Loucy (cell line): ENCODE measurements at regions not wholly inside any gene's neighbourhood (a gene's known extent, or its start where the extent isn't known, plus 50 kb on each side); places are given as distances from the start of the nearest gene placed in this dataset.
"Not testable (repeated sequence)": the region's sequence is repeated elsewhere in the genome, so short reads cannot be mapped to it uniquely, and the experiment has no call there.

Experiments used
- H2AFZ ChIP-seq: fragments of 200-600 bp; sonication (generic); 2 replicates; pipeline ENCODE4 v1.6.0; 2016; ENCODE audit warnings: antibody characterized with exemption, mild to moderate bottlenecking, low read length, moderate library complexity
- H3F3A ChIP-seq: fragments of 200-600 bp; 2 replicates; pipeline ENCODE4 v1.6.0; 2016; ENCODE audit warnings: antibody characterized with exemption, low read depth, mild to moderate bottlenecking
- H3K27me3 ChIP-seq: fragments of 200-600 bp; sonication (generic); 2 replicates; pipeline ENCODE4 v1.6.1; 2014; ENCODE audit warnings: low read length, mild to moderate bottlenecking; ENCODE audit not compliant: insufficient read depth, poor library complexity, severe bottlenecking
- H3K36me3 ChIP-seq: fragments of 200-600 bp; sonication (generic); 2 replicates; pipeline ENCODE4 v1.6.1; 2016; ENCODE audit warnings: low read length; ENCODE audit not compliant: insufficient read depth
- H3K4me1 ChIP-seq: fragments of 200-600 bp; sonication (generic); 2 replicates; pipeline ENCODE4 v1.5.1; 2014; ENCODE audit warnings: low read length, mild to moderate bottlenecking; ENCODE audit not compliant: insufficient read depth, poor library complexity, severe bottlenecking
- H3K4me2 ChIP-seq: fragments of 200-600 bp; sonication (generic); 2 replicates; pipeline ENCODE4 v1.6.0; 2014; ENCODE audit warnings: antibody characterized with exemption, low read length, low read depth, mild to moderate bottlenecking; ENCODE audit not compliant: poor library complexity, severe bottlenecking
- H3K4me3 ChIP-seq: fragments of 200-600 bp; sonication (generic); 2 replicates; pipeline ENCODE4 v1.5.1; 2014; ENCODE audit warnings: low read length, mild to moderate bottlenecking, mixed read lengths; ENCODE audit not compliant: poor library complexity, severe bottlenecking
- H3K79me2 ChIP-seq: fragments of 200-600 bp; sonication (generic); 2 replicates; pipeline ENCODE4 v1.6.1; 2014; ENCODE audit warnings: low read length; ENCODE audit not compliant: insufficient read depth
- H3K9ac ChIP-seq: fragments of 200-600 bp; sonication (generic); 2 replicates; pipeline ENCODE4 v1.6.0; 2014; ENCODE audit warnings: mild to moderate bottlenecking, low read depth, low read length, moderate library complexity; ENCODE audit not compliant: poor library complexity, severe bottlenecking
- H3K9me2 ChIP-seq: fragments of 200-600 bp; sonication (generic); replicated peaks from 2 replicates; pipeline ENCODE4 v1.6.1; 2016; ENCODE audit warnings: low read depth, low read length, mixed read lengths
- H3K9me3 ChIP-seq: fragments of 200-600 bp; sonication (generic); 2 replicates; pipeline ENCODE4 v1.6.1; 2014; ENCODE audit warnings: mild to moderate bottlenecking, antibody characterized with exemption, low read length, low read depth; ENCODE audit not compliant: insufficient read depth
- H4K20me1 ChIP-seq: fragments of 200-600 bp; sonication (generic); 2 replicates; pipeline ENCODE4 v1.6.0; 2014; ENCODE audit warnings: antibody characterized with exemption, low read length, mild to moderate bottlenecking; ENCODE audit not compliant: insufficient read depth, poor library complexity, severe bottlenecking
- CTCF ChIP-seq: fragments of 200-600 bp; sonication (generic); conservative IDR thresholded peaks from 2 replicates; pipeline ENCODE4 v1.5.1; 2014; ENCODE audit warnings: mild to moderate bottlenecking, antibody characterized with exemption, low read length
- EZH2phosphoT487 ChIP-seq: fragments of 200-600 bp; IDR thresholded peaks from 2 replicates; pipeline ENCODE4 v1.6.1; 2018; ENCODE audit warnings: antibody characterized with exemption, mild to moderate bottlenecking, moderate library complexity, borderline replicate concordance

- H3K27me3 ChIP-seq = no peaks in the 10 kb centered on the region
- H3K4me2 ChIP-seq = no peak overlapping the region
- no peaks in the 10 kb centered on the region for H3K9me2 ChIP-seq
- TF ChIP-seq CTCF (no peak), EZH2phosphoT487 (no peak)
- no peak overlapping the region for H3K9ac ChIP-seq
- no peaks in the 10 kb centered on the region for H4K20me1 ChIP-seq
- H3K79me2 ChIP-seq = no peaks in the 10 kb centered on the region
- H3K4me3 ChIP-seq = no peak overlapping the region
- H3F3A ChIP-seq = no peaks in the 10 kb centered on the region
- no peaks in the 10 kb centered on the region for H3K36me3 ChIP-seq
- no peaks in the 10 kb centered on the region for H3K9me3 ChIP-seq
- H2AFZ ChIP-seq = no peak overlapping the region
- peaks cover 10% of the 10 kb centered on the region for H3K4me1 ChIP-seq
Observed at GRCh38 chr13:80877209-80877943, 536.5 kb upstream of the SPRY2 start.

- no peaks in the 10 kb centered on the region for H4K20me1 ChIP-seq
- TF ChIP-seq EZH2phosphoT487 = no peak
- TF ChIP-seq CTCF = no peak
Observed at GRCh38 chr13:80873589-80873988, 532.7 kb upstream of the SPRY2 start.

GRCh38 chr13:80871971-80872370 is 531.0 kb upstream of the SPRY2 start:
- not testable (repeated sequence) for H3K79me2 ChIP-seq, H3F3A ChIP-seq, H3K4me3 ChIP-seq, H4K20me1 ChIP-seq, H3K9ac ChIP-seq, H3K27me3 ChIP-seq, H3K9me3 ChIP-seq, H2AFZ ChIP-seq, H3K4me2 ChIP-seq, H3K4me1 ChIP-seq, H3K36me3 ChIP-seq, H3K9me2 ChIP-seq

More at GRCh38 chr13:80873589-80873988, 532.7 kb upstream of the SPRY2 start:
- Histone ChIP-seq H3K4me2 (peak overlapping the region; percentile 52), H3K4me3 (no peak overlapping the region), H3K79me2 (no peaks in the 10 kb centered on the region), H3K9ac (no peak overlapping the region), H2AFZ (no peak overlapping the region), H3K9me2 (no peaks in the 10 kb centered on the region), H3F3A (no peaks in the 10 kb centered on the region), H3K9me3 (no peaks in the 10 kb centered on the region), H3K27me3 (no peaks in the 10 kb centered on the region), H3K4me1 (peaks cover 8% of the 10 kb centered on the region), H3K36me3 (no peaks in the 10 kb centered on the region)

GRCh38 chr13:80871481-80871880 is 530.6 kb upstream of the SPRY2 start:
- no peak overlapping the region for H3K4me3 ChIP-seq
- TF ChIP-seq EZH2phosphoT487 = no peak
- TF ChIP-seq CTCF = no peak
- peaks cover 8% of the 10 kb centered on the region for H3K4me1 ChIP-seq
- no peaks in the 10 kb centered on the region for H3F3A ChIP-seq
- no peaks in the 10 kb centered on the region for H3K27me3 ChIP-seq
- no peaks in the 10 kb centered on the region for H4K20me1 ChIP-seq
- H3K4me2 ChIP-seq = no peak overlapping the region
- no peak overlapping the region for H3K9ac ChIP-seq
- no peak overlapping the region for H2AFZ ChIP-seq
- H3K36me3 ChIP-seq = no peaks in the 10 kb centered on the region
- no peaks in the 10 kb centered on the region for H3K9me3 ChIP-seq
- H3K9me2 ChIP-seq = no peaks in the 10 kb centered on the region
- H3K79me2 ChIP-seq = no peaks in the 10 kb centered on the region
